WTC11 (cell line): ENCODE measurements at regions not wholly inside any gene's neighbourhood (a gene's known extent, or its start where the extent isn't known, plus 50 kb on each side); places are given as distances from the start of the nearest gene placed in this dataset.

Experiments
- ATAC-seq: fragments of 200-7000 bp; cut with Tn5 transposase; 2 replicates; pipeline ENCODE4 v1.10.0; 2021; ENCODE audit warnings: mild to moderate bottlenecking, moderate library complexity
- CTCF ChIA-PET: fragments of 300-600 bp; sonication (Branson Sonifier 250); formaldehyde crosslinking; loops from one replicate; lab custom pipeline; 2021; ENCODE audit warnings: antibody characterized with exemption; lab: Charles Lee
- POLR2A ChIA-PET: fragments of 350-600 bp; sonication (Branson Sonifier 250); formaldehyde crosslinking; loops from one replicate; lab custom pipeline; 2021; ENCODE audit warnings: antibody characterized with exemption; lab: Charles Lee
- DNase-seq: peaks from one replicate; pipeline ENCODE4 v3.0.0; 2021; ENCODE audit warnings: low spot score
- H3K27ac Mint-ChIP-seq: 2 replicates; pipeline ENCODE4 v1.8.0; 2021; ENCODE audit warnings: mixed read lengths
- H3K27me3 Mint-ChIP-seq: 2 replicates; pipeline ENCODE4 v1.8.0; 2021; ENCODE audit warnings: low read depth, mild to moderate bottlenecking, moderate library complexity, mixed read lengths
- H3K36me3 Mint-ChIP-seq: 2 replicates; pipeline ENCODE4 v1.8.0; 2021; ENCODE audit warnings: mixed read lengths
- H3K4me1 Mint-ChIP-seq: 2 replicates; pipeline ENCODE4 v1.8.0; 2022; ENCODE audit warnings: mixed read lengths
- H3K4me3 Mint-ChIP-seq: 2 replicates; pipeline ENCODE4 v1.8.0; 2021; ENCODE audit warnings: mild to moderate bottlenecking, moderate library complexity, mixed read lengths
- H3K9me3 Mint-ChIP-seq: 2 replicates; pipeline ENCODE4 v1.8.0; 2021; ENCODE audit warnings: mixed read lengths
- FOXP1 ChIP-seq: sonication (generic); formaldehyde crosslinking; IDR thresholded peaks from 2 replicates; pipeline ENCODE4 v1.8.0; 2022; ENCODE audit warnings: missing genetic modification reagents, mild to moderate bottlenecking, moderate library complexity, borderline replicate concordance
- GABPB1 ChIP-seq: sonication (generic); formaldehyde crosslinking; IDR thresholded peaks from 2 replicates; pipeline ENCODE4 v1.8.1; 2023; ENCODE audit warnings: mild to moderate bottlenecking, missing genetic modification reagents
- GTF2I ChIP-seq: fragments of 250-450 bp; sonication (Bioruptor Pico); conservative IDR thresholded peaks from 2 replicates; pipeline ENCODE4 v1.4.0; 2021; ENCODE audit warnings: mild to moderate bottlenecking
- IRF2 ChIP-seq: sonication (generic); formaldehyde crosslinking; IDR thresholded peaks from 2 replicates; pipeline ENCODE4 v1.8.0; 2022; ENCODE audit warnings: low read depth, missing genetic modification reagents, borderline replicate concordance
- NR3C1 ChIP-seq: sonication (generic); formaldehyde crosslinking; conservative IDR thresholded peaks from 2 replicates; pipeline ENCODE4 v1.8.1; 2023; ENCODE audit warnings: low read depth, mild to moderate bottlenecking, missing genetic modification reagents
- SMAD3 ChIP-seq: sonication (generic); formaldehyde crosslinking; IDR thresholded peaks from 2 replicates; pipeline ENCODE4 v1.8.0; 2022; ENCODE audit warnings: missing genetic modification reagents, mild to moderate bottlenecking, borderline replicate concordance
- TCF7 ChIP-seq: sonication (generic); formaldehyde crosslinking; IDR thresholded peaks from 2 replicates; pipeline ENCODE4 v1.8.0; 2022; ENCODE audit warnings: mild to moderate bottlenecking, low read depth, missing genetic modification reagents, moderate library complexity
- ZNF138 ChIP-seq: sonication (generic); formaldehyde crosslinking; conservative IDR thresholded peaks from 2 replicates; pipeline ENCODE4 v1.8.1; 2022; ENCODE audit warnings: mild to moderate bottlenecking, moderate library complexity, missing genetic modification reagents
- TF ChIP-seq, protein P1 (sequence below): fragments of 200-600 bp; IDR thresholded peaks from 2 replicates; pipeline ENCODE4 v1.8.0; 2022; ENCODE audit warnings: antibody characterized with exemption
- TF ChIP-seq, protein P2 (sequence below): fragments of 250-450 bp; sonication (Bioruptor Pico); IDR thresholded peaks from 2 replicates; pipeline ENCODE4 v1.9.0; 2021; ENCODE audit warnings: mild to moderate bottlenecking
- TF ChIP-seq, protein P3 (sequence below): fragments of 250-450 bp; sonication (Bioruptor Pico); IDR thresholded peaks from 2 replicates; pipeline ENCODE4 v1.9.0; 2021; ENCODE audit warnings: mild to moderate bottlenecking
- TF ChIP-seq, protein P4 (sequence below): sonication (generic); formaldehyde crosslinking; conservative IDR thresholded peaks from 2 replicates; pipeline ENCODE4 v1.8.1; 2022; ENCODE audit warnings: mild to moderate bottlenecking, missing genetic modification reagents
- TF ChIP-seq, protein P5 (sequence below): sonication (generic); formaldehyde crosslinking; IDR thresholded peaks from 2 replicates; pipeline ENCODE4 v1.8.0; 2023; ENCODE audit warnings: mild to moderate bottlenecking, missing genetic modification reagents
- TF ChIP-seq, protein P6 (sequence below): sonication (generic); formaldehyde crosslinking; IDR thresholded peaks from 2 replicates; pipeline ENCODE4 v1.8.1; 2022; ENCODE audit warnings: mild to moderate bottlenecking, missing genetic modification reagents, moderate library complexity, borderline replicate concordance
- TF ChIP-seq, protein P7 (sequence below): sonication (generic); formaldehyde crosslinking; IDR thresholded peaks from 2 replicates; pipeline ENCODE4 v1.8.1; 2023; ENCODE audit warnings: mild to moderate bottlenecking, missing genetic modification reagents, borderline replicate concordance
- TF ChIP-seq, protein P8 (sequence below): sonication (generic); formaldehyde crosslinking; IDR thresholded peaks from 2 replicates; pipeline ENCODE4 v1.8.0; 2023; ENCODE audit warnings: missing genetic modification reagents, mild to moderate bottlenecking, borderline replicate concordance

DNA sequence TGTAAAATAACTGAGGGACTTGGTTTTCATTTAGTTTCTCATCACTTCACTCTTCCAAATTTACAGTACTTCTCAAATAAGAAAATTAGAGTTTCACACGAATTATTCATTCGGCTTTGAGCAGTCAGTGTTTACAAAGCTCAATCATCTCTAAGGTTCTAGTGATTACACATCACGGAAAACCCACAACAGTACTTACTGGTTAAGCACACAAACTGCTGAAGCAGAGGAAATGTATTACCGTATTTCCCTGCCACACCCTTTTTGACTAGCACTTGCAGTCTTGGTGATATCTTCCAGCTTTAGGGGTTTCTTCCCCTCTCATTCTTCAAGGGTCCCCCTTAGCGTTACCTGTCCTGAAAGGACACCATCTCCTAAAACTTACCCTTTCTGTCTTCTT, 164.8 kb upstream of the CDIN1 start:
- DNase-seq (no peak), ATAC-seq (no peak)
- peaks cover 6% of the 10 kb centered on the region; the same call in 1 of the 2 replicates for H3K9me3 Mint-ChIP-seq
- ChIA-PET POLR2A (interaction anchor here (0.6 kb wide), 1 partner anchor 359 kb away, joined by 3 read pairs; no protein-coding TSS in a partner anchor), CTCF (no interaction called here)
- no peaks in the 10 kb centered on the region for H3K4me1 Mint-ChIP-seq
- no peak overlapping the region for H3K4me3 Mint-ChIP-seq
- no peak for TF ChIP-seq SMAD3 (CRISPR knock-in tag)
- TF ChIP-seq, protein P1, sequence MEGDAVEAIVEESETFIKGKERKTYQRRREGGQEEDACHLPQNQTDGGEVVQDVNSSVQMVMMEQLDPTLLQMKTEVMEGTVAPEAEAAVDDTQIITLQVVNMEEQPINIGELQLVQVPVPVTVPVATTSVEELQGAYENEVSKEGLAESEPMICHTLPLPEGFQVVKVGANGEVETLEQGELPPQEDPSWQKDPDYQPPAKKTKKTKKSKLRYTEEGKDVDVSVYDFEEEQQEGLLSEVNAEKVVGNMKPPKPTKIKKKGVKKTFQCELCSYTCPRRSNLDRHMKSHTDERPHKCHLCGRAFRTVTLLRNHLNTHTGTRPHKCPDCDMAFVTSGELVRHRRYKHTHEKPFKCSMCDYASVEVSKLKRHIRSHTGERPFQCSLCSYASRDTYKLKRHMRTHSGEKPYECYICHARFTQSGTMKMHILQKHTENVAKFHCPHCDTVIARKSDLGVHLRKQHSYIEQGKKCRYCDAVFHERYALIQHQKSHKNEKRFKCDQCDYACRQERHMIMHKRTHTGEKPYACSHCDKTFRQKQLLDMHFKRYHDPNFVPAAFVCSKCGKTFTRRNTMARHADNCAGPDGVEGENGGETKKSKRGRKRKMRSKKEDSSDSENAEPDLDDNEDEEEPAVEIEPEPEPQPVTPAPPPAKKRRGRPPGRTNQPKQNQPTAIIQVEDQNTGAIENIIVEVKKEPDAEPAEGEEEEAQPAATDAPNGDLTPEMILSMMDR, result no peak
- no peak for TF ChIP-seq IRF2
- TF ChIP-seq, protein P2, sequence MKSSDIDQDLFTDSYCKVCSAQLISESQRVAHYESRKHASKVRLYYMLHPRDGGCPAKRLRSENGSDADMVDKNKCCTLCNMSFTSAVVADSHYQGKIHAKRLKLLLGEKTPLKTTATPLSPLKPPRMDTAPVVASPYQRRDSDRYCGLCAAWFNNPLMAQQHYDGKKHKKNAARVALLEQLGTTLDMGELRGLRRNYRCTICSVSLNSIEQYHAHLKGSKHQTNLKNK (CRISPR knock-in tag), result no peak
- no peak for TF ChIP-seq GTF2I (CRISPR knock-in tag)
- TF ChIP-seq ZNF138 (CRISPR knock-in tag), result no peak
- TF ChIP-seq TCF7 (CRISPR knock-in tag), result no peak
- TF ChIP-seq FOXP1 (CRISPR knock-in tag), result no peak
- TF ChIP-seq, protein P3, sequence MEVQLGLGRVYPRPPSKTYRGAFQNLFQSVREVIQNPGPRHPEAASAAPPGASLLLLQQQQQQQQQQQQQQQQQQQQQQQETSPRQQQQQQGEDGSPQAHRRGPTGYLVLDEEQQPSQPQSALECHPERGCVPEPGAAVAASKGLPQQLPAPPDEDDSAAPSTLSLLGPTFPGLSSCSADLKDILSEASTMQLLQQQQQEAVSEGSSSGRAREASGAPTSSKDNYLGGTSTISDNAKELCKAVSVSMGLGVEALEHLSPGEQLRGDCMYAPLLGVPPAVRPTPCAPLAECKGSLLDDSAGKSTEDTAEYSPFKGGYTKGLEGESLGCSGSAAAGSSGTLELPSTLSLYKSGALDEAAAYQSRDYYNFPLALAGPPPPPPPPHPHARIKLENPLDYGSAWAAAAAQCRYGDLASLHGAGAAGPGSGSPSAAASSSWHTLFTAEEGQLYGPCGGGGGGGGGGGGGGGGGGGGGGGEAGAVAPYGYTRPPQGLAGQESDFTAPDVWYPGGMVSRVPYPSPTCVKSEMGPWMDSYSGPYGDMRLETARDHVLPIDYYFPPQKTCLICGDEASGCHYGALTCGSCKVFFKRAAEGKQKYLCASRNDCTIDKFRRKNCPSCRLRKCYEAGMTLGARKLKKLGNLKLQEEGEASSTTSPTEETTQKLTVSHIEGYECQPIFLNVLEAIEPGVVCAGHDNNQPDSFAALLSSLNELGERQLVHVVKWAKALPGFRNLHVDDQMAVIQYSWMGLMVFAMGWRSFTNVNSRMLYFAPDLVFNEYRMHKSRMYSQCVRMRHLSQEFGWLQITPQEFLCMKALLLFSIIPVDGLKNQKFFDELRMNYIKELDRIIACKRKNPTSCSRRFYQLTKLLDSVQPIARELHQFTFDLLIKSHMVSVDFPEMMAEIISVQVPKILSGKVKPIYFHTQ (CRISPR knock-in tag), result no peak
- no peak for TF ChIP-seq GABPB1 (CRISPR knock-in tag)
- H3K27ac Mint-ChIP-seq, result no peak overlapping the region
- H3K27me3 Mint-ChIP-seq, result no peaks in the 10 kb centered on the region
- H3K36me3 Mint-ChIP-seq, result no peaks in the 10 kb centered on the region; the same call in 1 of the 2 replicates

DNA sequence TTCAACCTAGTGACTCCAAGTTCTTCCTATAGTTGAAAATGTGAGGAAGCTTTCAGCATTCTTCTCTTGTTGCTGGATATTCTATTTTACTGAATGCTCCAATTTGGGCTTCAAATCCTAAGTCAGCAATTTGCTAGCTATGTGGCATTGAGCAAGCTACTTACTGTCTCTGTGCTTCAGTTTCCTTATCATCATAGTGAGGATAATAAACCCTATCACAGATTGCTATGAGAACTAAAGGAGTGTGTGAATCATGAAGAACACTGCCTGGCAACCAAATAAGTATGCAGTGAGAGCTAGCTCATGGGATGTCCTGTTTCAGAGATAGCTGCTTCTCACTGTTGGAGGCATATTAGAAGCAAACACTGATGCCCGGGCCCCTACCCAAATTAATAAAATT, 163.8 kb upstream of the CDIN1 start:
- Mint-ChIP-seq H3K9me3 (0 out of 2 replicates have a peak, but pooled peaks cover 3% of the 10 kb centered on the region), H3K4me3 (no peak overlapping the region), H3K4me1 (no peaks in the 10 kb centered on the region), H3K36me3 (no peaks in the 10 kb centered on the region), H3K27me3 (no peaks in the 10 kb centered on the region), H3K27ac (no peak overlapping the region)
- no peak for TF ChIP-seq TCF7 (CRISPR knock-in tag)
- TF ChIP-seq, protein P4, sequence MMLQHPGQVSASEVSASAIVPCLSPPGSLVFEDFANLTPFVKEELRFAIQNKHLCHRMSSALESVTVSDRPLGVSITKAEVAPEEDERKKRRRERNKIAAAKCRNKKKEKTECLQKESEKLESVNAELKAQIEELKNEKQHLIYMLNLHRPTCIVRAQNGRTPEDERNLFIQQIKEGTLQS, result no peak
- TF ChIP-seq, protein P5, sequence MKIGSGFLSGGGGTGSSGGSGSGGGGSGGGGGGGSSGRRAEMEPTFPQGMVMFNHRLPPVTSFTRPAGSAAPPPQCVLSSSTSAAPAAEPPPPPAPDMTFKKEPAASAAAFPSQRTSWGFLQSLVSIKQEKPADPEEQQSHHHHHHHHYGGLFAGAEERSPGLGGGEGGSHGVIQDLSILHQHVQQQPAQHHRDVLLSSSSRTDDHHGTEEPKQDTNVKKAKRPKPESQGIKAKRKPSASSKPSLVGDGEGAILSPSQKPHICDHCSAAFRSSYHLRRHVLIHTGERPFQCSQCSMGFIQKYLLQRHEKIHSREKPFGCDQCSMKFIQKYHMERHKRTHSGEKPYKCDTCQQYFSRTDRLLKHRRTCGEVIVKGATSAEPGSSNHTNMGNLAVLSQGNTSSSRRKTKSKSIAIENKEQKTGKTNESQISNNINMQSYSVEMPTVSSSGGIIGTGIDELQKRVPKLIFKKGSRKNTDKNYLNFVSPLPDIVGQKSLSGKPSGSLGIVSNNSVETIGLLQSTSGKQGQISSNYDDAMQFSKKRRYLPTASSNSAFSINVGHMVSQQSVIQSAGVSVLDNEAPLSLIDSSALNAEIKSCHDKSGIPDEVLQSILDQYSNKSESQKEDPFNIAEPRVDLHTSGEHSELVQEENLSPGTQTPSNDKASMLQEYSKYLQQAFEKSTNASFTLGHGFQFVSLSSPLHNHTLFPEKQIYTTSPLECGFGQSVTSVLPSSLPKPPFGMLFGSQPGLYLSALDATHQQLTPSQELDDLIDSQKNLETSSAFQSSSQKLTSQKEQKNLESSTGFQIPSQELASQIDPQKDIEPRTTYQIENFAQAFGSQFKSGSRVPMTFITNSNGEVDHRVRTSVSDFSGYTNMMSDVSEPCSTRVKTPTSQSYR, result no peak
- TF ChIP-seq, protein P6, sequence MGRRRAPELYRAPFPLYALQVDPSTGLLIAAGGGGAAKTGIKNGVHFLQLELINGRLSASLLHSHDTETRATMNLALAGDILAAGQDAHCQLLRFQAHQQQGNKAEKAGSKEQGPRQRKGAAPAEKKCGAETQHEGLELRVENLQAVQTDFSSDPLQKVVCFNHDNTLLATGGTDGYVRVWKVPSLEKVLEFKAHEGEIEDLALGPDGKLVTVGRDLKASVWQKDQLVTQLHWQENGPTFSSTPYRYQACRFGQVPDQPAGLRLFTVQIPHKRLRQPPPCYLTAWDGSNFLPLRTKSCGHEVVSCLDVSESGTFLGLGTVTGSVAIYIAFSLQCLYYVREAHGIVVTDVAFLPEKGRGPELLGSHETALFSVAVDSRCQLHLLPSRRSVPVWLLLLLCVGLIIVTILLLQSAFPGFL (CRISPR knock-in tag), result no peak
- TF ChIP-seq, protein P7, sequence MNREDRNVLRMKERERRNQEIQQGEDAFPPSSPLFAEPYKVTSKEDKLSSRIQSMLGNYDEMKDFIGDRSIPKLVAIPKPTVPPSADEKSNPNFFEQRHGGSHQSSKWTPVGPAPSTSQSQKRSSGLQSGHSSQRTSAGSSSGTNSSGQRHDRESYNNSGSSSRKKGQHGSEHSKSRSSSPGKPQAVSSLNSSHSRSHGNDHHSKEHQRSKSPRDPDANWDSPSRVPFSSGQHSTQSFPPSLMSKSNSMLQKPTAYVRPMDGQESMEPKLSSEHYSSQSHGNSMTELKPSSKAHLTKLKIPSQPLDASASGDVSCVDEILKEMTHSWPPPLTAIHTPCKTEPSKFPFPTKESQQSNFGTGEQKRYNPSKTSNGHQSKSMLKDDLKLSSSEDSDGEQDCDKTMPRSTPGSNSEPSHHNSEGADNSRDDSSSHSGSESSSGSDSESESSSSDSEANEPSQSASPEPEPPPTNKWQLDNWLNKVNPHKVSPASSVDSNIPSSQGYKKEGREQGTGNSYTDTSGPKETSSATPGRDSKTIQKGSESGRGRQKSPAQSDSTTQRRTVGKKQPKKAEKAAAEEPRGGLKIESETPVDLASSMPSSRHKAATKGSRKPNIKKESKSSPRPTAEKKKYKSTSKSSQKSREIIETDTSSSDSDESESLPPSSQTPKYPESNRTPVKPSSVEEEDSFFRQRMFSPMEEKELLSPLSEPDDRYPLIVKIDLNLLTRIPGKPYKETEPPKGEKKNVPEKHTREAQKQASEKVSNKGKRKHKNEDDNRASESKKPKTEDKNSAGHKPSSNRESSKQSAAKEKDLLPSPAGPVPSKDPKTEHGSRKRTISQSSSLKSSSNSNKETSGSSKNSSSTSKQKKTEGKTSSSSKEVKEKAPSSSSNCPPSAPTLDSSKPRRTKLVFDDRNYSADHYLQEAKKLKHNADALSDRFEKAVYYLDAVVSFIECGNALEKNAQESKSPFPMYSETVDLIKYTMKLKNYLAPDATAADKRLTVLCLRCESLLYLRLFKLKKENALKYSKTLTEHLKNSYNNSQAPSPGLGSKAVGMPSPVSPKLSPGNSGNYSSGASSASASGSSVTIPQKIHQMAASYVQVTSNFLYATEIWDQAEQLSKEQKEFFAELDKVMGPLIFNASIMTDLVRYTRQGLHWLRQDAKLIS (CRISPR knock-in tag), result no peak
- no peak for TF ChIP-seq NR3C1 (CRISPR knock-in tag)
- TF ChIP-seq, protein P8, sequence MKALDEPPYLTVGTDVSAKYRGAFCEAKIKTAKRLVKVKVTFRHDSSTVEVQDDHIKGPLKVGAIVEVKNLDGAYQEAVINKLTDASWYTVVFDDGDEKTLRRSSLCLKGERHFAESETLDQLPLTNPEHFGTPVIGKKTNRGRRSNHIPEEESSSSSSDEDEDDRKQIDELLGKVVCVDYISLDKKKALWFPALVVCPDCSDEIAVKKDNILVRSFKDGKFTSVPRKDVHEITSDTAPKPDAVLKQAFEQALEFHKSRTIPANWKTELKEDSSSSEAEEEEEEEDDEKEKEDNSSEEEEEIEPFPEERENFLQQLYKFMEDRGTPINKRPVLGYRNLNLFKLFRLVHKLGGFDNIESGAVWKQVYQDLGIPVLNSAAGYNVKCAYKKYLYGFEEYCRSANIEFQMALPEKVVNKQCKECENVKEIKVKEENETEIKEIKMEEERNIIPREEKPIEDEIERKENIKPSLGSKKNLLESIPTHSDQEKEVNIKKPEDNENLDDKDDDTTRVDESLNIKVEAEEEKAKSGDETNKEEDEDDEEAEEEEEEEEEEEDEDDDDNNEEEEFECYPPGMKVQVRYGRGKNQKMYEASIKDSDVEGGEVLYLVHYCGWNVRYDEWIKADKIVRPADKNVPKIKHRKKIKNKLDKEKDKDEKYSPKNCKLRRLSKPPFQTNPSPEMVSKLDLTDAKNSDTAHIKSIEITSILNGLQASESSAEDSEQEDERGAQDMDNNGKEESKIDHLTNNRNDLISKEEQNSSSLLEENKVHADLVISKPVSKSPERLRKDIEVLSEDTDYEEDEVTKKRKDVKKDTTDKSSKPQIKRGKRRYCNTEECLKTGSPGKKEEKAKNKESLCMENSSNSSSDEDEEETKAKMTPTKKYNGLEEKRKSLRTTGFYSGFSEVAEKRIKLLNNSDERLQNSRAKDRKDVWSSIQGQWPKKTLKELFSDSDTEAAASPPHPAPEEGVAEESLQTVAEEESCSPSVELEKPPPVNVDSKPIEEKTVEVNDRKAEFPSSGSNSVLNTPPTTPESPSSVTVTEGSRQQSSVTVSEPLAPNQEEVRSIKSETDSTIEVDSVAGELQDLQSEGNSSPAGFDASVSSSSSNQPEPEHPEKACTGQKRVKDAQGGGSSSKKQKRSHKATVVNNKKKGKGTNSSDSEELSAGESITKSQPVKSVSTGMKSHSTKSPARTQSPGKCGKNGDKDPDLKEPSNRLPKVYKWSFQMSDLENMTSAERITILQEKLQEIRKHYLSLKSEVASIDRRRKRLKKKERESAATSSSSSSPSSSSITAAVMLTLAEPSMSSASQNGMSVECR, result no peak
- no peak for DNase-seq
- CTCF ChIA-PET, result no interaction called here
- no peak for ATAC-seq
- POLR2A ChIA-PET, result interaction anchor here (0.6 kb wide), 1 partner anchor 696 kb away, joined by 3 read pairs; no protein-coding TSS in a partner anchor
